ENCODE measurements at regions not wholly inside any gene's neighbourhood (a gene's known extent, or its start where the extent isn't known, plus 50 kb on each side); places are given as distances from the start of the nearest gene placed in this dataset.

- ATAC-seq (ENCODE audit: low FRiP score in 2 of 2) (no peak), DNase-seq (no peak)
- WGBS, 2 donors: 77 to 79% methylated on average over 2 of the region's 2 CpGs
- Histone ChIP-seq H3K9me3 (peaks cover 0 to 12% (median 9%) of the 10 kb centered on the region in 4 donors), H3K4me3 (no peak overlapping the region), H3K27me3 (no peaks in the 10 kb centered on the region), H3K27ac (no peak overlapping the region), H3K36me3 (no peaks in the 10 kb centered on the region), H3K4me1 (no peaks in the 10 kb centered on the region)
- TF ChIP-seq, protein P1, sequence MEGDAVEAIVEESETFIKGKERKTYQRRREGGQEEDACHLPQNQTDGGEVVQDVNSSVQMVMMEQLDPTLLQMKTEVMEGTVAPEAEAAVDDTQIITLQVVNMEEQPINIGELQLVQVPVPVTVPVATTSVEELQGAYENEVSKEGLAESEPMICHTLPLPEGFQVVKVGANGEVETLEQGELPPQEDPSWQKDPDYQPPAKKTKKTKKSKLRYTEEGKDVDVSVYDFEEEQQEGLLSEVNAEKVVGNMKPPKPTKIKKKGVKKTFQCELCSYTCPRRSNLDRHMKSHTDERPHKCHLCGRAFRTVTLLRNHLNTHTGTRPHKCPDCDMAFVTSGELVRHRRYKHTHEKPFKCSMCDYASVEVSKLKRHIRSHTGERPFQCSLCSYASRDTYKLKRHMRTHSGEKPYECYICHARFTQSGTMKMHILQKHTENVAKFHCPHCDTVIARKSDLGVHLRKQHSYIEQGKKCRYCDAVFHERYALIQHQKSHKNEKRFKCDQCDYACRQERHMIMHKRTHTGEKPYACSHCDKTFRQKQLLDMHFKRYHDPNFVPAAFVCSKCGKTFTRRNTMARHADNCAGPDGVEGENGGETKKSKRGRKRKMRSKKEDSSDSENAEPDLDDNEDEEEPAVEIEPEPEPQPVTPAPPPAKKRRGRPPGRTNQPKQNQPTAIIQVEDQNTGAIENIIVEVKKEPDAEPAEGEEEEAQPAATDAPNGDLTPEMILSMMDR (IDR thresholded peaks at IDR 0.05): no peak
- no peak for TF ChIP-seq EP300 (IDR thresholded peaks at IDR 0.05)
- no peak for TF ChIP-seq POLR2AphosphoS5 (IDR thresholded peaks at IDR 0.05)
- no peak for TF ChIP-seq POLR2A (IDR thresholded peaks at IDR 0.05)
Measured at GRCh38 chr6:153702671-153703070, 336.4 kb upstream of the OPRM1 start.

- Histone ChIP-seq H3K27me3 (no peaks in the 10 kb centered on the region), H3K4me3 (no peak overlapping the region), H3K9me3 (no peaks in the 10 kb centered on the region), H3K4me1 (no peaks in the 10 kb centered on the region), H3K27ac (no peak overlapping the region), H3K36me3 (no peaks in the 10 kb centered on the region)
- TF ChIP-seq EP300 (IDR thresholded peaks at IDR 0.05) (no peak), POLR2AphosphoS5 (IDR thresholded peaks at IDR 0.05) (no peak), POLR2A (IDR thresholded peaks at IDR 0.05) (no peak)
- TF ChIP-seq, protein P1 (IDR thresholded peaks at IDR 0.05): no peak
- ATAC-seq (ENCODE audit: low FRiP score in 2 of 2) (no peak), DNase-seq (no peak)
- 77 to 87% methylated on average over 2 of the region's 2 CpGs for WGBS, 2 donors
Measured at GRCh38 chr6:153698637-153699036, 340.4 kb upstream of the OPRM1 start.

DNA sequence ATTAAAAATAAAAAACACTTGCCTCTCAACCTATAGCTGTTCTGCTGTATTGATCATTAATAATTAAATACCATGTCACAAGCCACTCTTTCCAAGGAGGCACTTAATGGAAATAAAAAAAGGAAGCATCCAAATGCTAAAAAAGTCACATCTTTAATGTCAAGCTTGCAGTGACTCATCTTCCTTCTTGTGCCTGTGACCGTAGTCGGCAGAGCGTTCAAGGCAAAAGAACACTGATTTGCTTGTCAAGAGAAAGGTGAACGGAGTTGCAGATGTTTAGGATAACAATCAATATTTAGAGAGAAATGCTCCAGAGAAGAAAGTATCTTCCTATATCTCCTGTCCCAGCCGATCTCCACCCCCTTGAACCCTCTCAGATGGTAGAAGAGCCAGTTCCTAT is 341.0 kb upstream of the OPRM1 start:
- TF ChIP-seq POLR2A (IDR thresholded peaks at IDR 0.05): no peak
- TF ChIP-seq, protein P1 (IDR thresholded peaks at IDR 0.05): no peak
- no peak for TF ChIP-seq EP300 (IDR thresholded peaks at IDR 0.05)
- TF ChIP-seq POLR2AphosphoS5 (IDR thresholded peaks at IDR 0.05): no peak
- no peak overlapping the region for H3K4me3 ChIP-seq
- no peaks in the 10 kb centered on the region for H3K36me3 ChIP-seq
- no peaks in the 10 kb centered on the region for H3K4me1 ChIP-seq
- no peaks in the 10 kb centered on the region for H3K27me3 ChIP-seq
- 82 to 90% methylated on average over 5 of the region's 5 CpGs for WGBS, 2 donors
- H3K9me3 ChIP-seq: no peaks in the 10 kb centered on the region
- no peak overlapping the region for H3K27ac ChIP-seq
- DNase-seq: no peak
- ATAC-seq (ENCODE audit: low FRiP score in 2 of 2): no peak

- 58 to 79% methylated on average over 2 of the region's 2 CpGs for WGBS, 2 donors
- no peak for TF ChIP-seq EP300 (IDR thresholded peaks at IDR 0.05)
- no peak for TF ChIP-seq POLR2AphosphoS5 (IDR thresholded peaks at IDR 0.05)
- TF ChIP-seq, protein P1 (IDR thresholded peaks at IDR 0.05): no peak
- TF ChIP-seq POLR2A (IDR thresholded peaks at IDR 0.05): no peak
- H3K27ac ChIP-seq: no peak overlapping the region
- no peaks in the 10 kb centered on the region for H3K36me3 ChIP-seq
- H3K4me1 ChIP-seq: no peaks in the 10 kb centered on the region
- no peak overlapping the region for H3K4me3 ChIP-seq
- DNase-seq: no peak
- H3K27me3 ChIP-seq: no peaks in the 10 kb centered on the region
- ATAC-seq (ENCODE audit: low FRiP score in 2 of 2): no peak
- H3K9me3 ChIP-seq: no peaks in the 10 kb centered on the region
Measured at GRCh38 chr6:153677522-153677921, 361.5 kb upstream of the OPRM1 start.

GRCh38 chr6:153673750-153674149 is 365.3 kb upstream of the OPRM1 start:
- H3K4me3 ChIP-seq: no peak overlapping the region
- no peak overlapping the region for H3K27ac ChIP-seq
- no peak for DNase-seq
- no peaks in the 10 kb centered on the region for H3K36me3 ChIP-seq
- no peaks in the 10 kb centered on the region for H3K4me1 ChIP-seq
- no peaks in the 10 kb centered on the region for H3K9me3 ChIP-seq
- TF ChIP-seq POLR2A (IDR thresholded peaks at IDR 0.05) (no peak), EP300 (IDR thresholded peaks at IDR 0.05) (no peak), POLR2AphosphoS5 (IDR thresholded peaks at IDR 0.05) (no peak)
- TF ChIP-seq, protein P1 (IDR thresholded peaks at IDR 0.05): no peak
- no peak for ATAC-seq (ENCODE audit: low FRiP score in 2 of 2)
- no peaks in the 10 kb centered on the region for H3K27me3 ChIP-seq
- WGBS, 2 donors: 84% methylated on average over 2 of the region's 2 CpGs
